CD14-positive monocyte (primary cell): ENCODE measurements at regions not wholly inside any gene's neighbourhood (a gene's known extent, or its start where the extent isn't known, plus 50 kb on each side); places are given as distances from the start of the nearest gene placed in this dataset.

Experiments used
- DNase-seq, 3 donors: peaks; one replicate each; pipeline ENCODE4 v3.0.0-alpha.2; 2011 to 2022
- H2AFZ ChIP-seq: 2 replicates; pipeline ENCODE4 v1.6.0; 2012; ENCODE audit warnings: mild to moderate bottlenecking, low read depth, low read length, inconsistent platforms; ENCODE audit not compliant: insufficient read depth, poor library complexity, severe bottlenecking
- H3K27ac ChIP-seq, 2 donors: 1 replicate in 1 of 2; 2 replicates in 1 of 2; pipeline ENCODE4 v1.5.1; 2012 to 2013; ENCODE audit warnings: low read length in 2 of 2, control low read depth in 1 of 2, inconsistent platforms in 1 of 2, low read depth in 1 of 2, mild to moderate bottlenecking in 1 of 2
- H3K27me3 ChIP-seq, 2 donors: one replicate each; pipeline versions ENCODE4 v1.6.0 to v1.6.1; 2011 to 2013; ENCODE audit warnings: low read length in 2 of 2; ENCODE audit not compliant: control insufficient read depth in 2 of 2, insufficient read depth in 2 of 2
- H3K36me3 ChIP-seq, 2 donors: replicated peaks in 1 of 2; 1 replicate in 1 of 2; 2 replicates in 1 of 2; pipeline versions ENCODE4 v1.5.1 to v1.6.1; 2012 to 2013; ENCODE audit warnings: low read length in 2 of 2, control low read depth in 1 of 2, inconsistent platforms in 1 of 2, mild to moderate bottlenecking in 1 of 2; ENCODE audit not compliant: insufficient read depth in 2 of 2, control insufficient read depth in 1 of 2
- H3K4me1 ChIP-seq, 2 donors: 1 replicate in 1 of 2; 2 replicates in 1 of 2; pipeline versions ENCODE4 v1.5.1 to v1.6.1; 2012 to 2013; ENCODE audit warnings: low read length in 2 of 2, control low read depth in 1 of 2, inconsistent platforms in 1 of 2, mild to moderate bottlenecking in 1 of 2, moderate library complexity in 1 of 2; ENCODE audit not compliant: insufficient read depth in 2 of 2, control insufficient read depth in 1 of 2
- H3K4me2 ChIP-seq: replicated peaks from 2 replicates; pipeline ENCODE3; 2012; ENCODE audit warnings: low read length, moderate library complexity, mild to moderate bottlenecking; ENCODE audit not compliant: poor library complexity, severe bottlenecking; ENCODE audit errors: extremely low read depth
- H3K4me3 ChIP-seq, 3 experiments: fragments of 200-600 bp in 1 of 3; sonication (generic) in 1 of 3; replicated peaks in 1 of 3; 1 replicate in 2 of 3; 2 replicates in 1 of 3; pipeline ENCODE4 v1.5.1; 2011 to 2013; ENCODE audit warnings: low read length in 3 of 3, mild to moderate bottlenecking in 3 of 3, control low read depth in 2 of 3, low read depth in 2 of 3, inconsistent platforms in 1 of 3, moderate library complexity in 1 of 3
- H3K79me2 ChIP-seq: 2 replicates; pipeline ENCODE4 v1.6.0; 2012; ENCODE audit warnings: mild to moderate bottlenecking, control low read depth, inconsistent platforms, low read length, moderate library complexity; ENCODE audit not compliant: insufficient read depth
- H3K9ac ChIP-seq: 2 replicates; pipeline ENCODE4 v1.6.0; 2017; ENCODE audit warnings: low read length, mild to moderate bottlenecking; ENCODE audit not compliant: insufficient read depth, poor library complexity, severe bottlenecking
- H3K9me3 ChIP-seq, 2 donors: replicated peaks in 1 of 2; 1 replicate in 1 of 2; 2 replicates in 1 of 2; pipeline versions ENCODE4 v1.5.1 to v1.6.1; 2012 to 2013; ENCODE audit warnings: low read length in 2 of 2, control low read depth in 1 of 2; ENCODE audit not compliant: control insufficient read depth in 1 of 2, insufficient read depth in 1 of 2
- H4K20me1 ChIP-seq: 2 replicates; pipeline ENCODE4 v1.6.0; 2012; ENCODE audit warnings: mild to moderate bottlenecking, low read length, control low read depth, moderate library complexity; ENCODE audit not compliant: insufficient read depth
- H3K27ac Mint-ChIP-seq, 7 donors: one replicate each; pipeline ENCODE4 v1.8.0; 2020; ENCODE audit warnings: mild to moderate bottlenecking in 7 of 7, mixed read lengths in 7 of 7, moderate library complexity in 6 of 7, inconsistent platforms in 2 of 7
- H3K27me3 Mint-ChIP-seq, 3 donors: one replicate each; pipeline ENCODE4 v1.8.0; 2021 to 2022; ENCODE audit warnings: low read depth in 3 of 3, mild to moderate bottlenecking in 3 of 3, mixed read lengths in 3 of 3, moderate library complexity in 3 of 3, inconsistent platforms in 1 of 3
- H3K36me3 Mint-ChIP-seq, 2 donors: one replicate each; pipeline ENCODE4 v1.8.0; 2020; ENCODE audit warnings: mixed read lengths in 2 of 2, inconsistent platforms in 1 of 2, mild to moderate bottlenecking in 1 of 2
- H3K4me1 Mint-ChIP-seq: one replicate; pipeline ENCODE4 v1.8.0; 2020; ENCODE audit warnings: mild to moderate bottlenecking, mixed read lengths
- H3K4me3 Mint-ChIP-seq, 2 donors: one replicate each; pipeline ENCODE4 v1.8.0; 2020; ENCODE audit warnings: mild to moderate bottlenecking in 2 of 2, mixed read lengths in 2 of 2, moderate library complexity in 1 of 2
- H3K9me3 Mint-ChIP-seq, 7 donors: one replicate each; pipeline ENCODE4 v1.8.0; 2020 to 2022; ENCODE audit warnings: mixed read lengths in 7 of 7, mild to moderate bottlenecking in 6 of 7, moderate library complexity in 6 of 7, inconsistent platforms in 2 of 7
- CTCF ChIP-seq: fragments of 200-600 bp; IDR thresholded peaks from one replicate; pipeline ENCODE4 v1.8.0; 2022; ENCODE audit warnings: antibody characterized with exemption, mild to moderate bottlenecking
- WGBS: methylation state at CpG from one replicate; pipeline ENCODE4 v1.1.5; 2013; ENCODE audit warnings: missing lambda C conversion rate; ENCODE audit not compliant: insufficient coverage; 5-methylcytosine and 5-hydroxymethylcytosine counted together
- intact Hi-C, 2 donors: fragments of 100-400 bp; cut with micrococcal nuclease; formaldehyde crosslinking; loops; one replicate each; pipeline versions ENCODE4 v1.15.0 to v1.15.1; 2023

- no peak overlapping the region for H3K4me3 Mint-ChIP-seq
- no peaks in the 10 kb centered on the region for H3K36me3 Mint-ChIP-seq
- no peaks in the 10 kb centered on the region for H4K20me1 ChIP-seq
- H3K79me2 ChIP-seq: no peaks in the 10 kb centered on the region
- no peak overlapping the region for H2AFZ ChIP-seq
- intact Hi-C loops: no loop called here
- no peak for TF ChIP-seq CTCF
- peaks cover 0 to 4% (median 1%) of the 10 kb centered on the region in 3 donors for H3K27me3 Mint-ChIP-seq
- no peak overlapping the region for H3K4me2 ChIP-seq
- no peaks in the 10 kb centered on the region for H3K36me3 ChIP-seq
- H3K27ac Mint-ChIP-seq: peak overlapping the region in 2 of 7 donors; percentile 56 to 69
- H3K9me3 Mint-ChIP-seq: no peaks in the 10 kb centered on the region
- H3K9me3 ChIP-seq: no peaks in the 10 kb centered on the region
- no peak overlapping the region for H3K27ac ChIP-seq
- no peaks in the 10 kb centered on the region for H3K27me3 ChIP-seq
- H3K4me3 ChIP-seq: no peak overlapping the region
- H3K4me1 Mint-ChIP-seq: peaks cover 38% of the 10 kb centered on the region
- WGBS: 89% methylated on average over 12 of the region's 19 CpGs
- no peak for DNase-seq
- peaks cover 27 to 30% of the 10 kb centered on the region in 2 donors for H3K4me1 ChIP-seq
- H3K9ac ChIP-seq: no peak overlapping the region
These were observed 242.9 kb downstream of the HAUS1 start for GRCh38 chr18:46346896-46347630.

- Histone ChIP-seq H3K36me3 (no peaks in the 10 kb centered on the region), H4K20me1 (no peaks in the 10 kb centered on the region), H2AFZ (no peak overlapping the region), H3K79me2 (no peaks in the 10 kb centered on the region), H3K4me2 (no peak overlapping the region), H3K9ac (no peak overlapping the region), H3K27ac (no peak overlapping the region), H3K4me3 (no peak overlapping the region), H3K27me3 (no peaks in the 10 kb centered on the region), H3K4me1 (no peaks in the 10 kb centered on the region), H3K9me3 (no peaks in the 10 kb centered on the region)
- no peak overlapping the region for H3K4me3 Mint-ChIP-seq
- no peak for TF ChIP-seq CTCF
- no peaks in the 10 kb centered on the region for H3K9me3 Mint-ChIP-seq
- WGBS: 55% methylated on average over 9 of the region's 13 CpGs
- H3K36me3 Mint-ChIP-seq: no peaks in the 10 kb centered on the region
- H3K4me1 Mint-ChIP-seq: peaks cover 8% of the 10 kb centered on the region
- DNase-seq: no peak
- H3K27me3 Mint-ChIP-seq: peaks cover 0 to 6% (median 4%) of the 10 kb centered on the region in 3 donors
- intact Hi-C loops: no loop called here
- no peak overlapping the region for H3K27ac Mint-ChIP-seq
These were observed 246.5 kb downstream of the HAUS1 start for GRCh38 chr18:46350598-46351159.
